ENCODE measurements at regions not wholly inside any gene's neighbourhood (a gene's known extent, or its start where the extent isn't known, plus 50 kb on each side); places are given as distances from the start of the nearest gene placed in this dataset.
A peak's percentile ranks its signal among the peaks of the same experiment; 100 is the strongest.

DNA sequence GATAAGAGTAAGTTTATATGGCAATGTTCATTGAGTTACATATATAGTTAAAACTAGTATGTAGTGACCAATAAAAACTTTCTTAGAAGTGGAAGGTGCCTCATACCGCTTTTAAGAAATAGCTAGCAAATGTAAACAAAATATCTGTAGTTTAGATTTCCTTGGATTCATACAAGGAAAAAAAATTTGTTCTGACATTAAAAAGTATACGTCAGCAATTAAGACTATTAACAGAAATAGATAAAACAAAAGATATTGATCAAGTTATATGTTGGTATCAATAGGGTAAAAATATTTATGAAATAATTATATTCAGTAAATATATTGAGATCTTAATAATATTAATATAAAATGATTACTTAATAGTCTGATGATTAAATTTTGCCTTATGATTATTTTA lies 718.8 kb upstream of the LRFN5 start:
- Histone ChIP-seq H3K27ac (ENCODE audit: low read depth in 1 of 2, low read length in 2 of 2) (no peak overlapping the region), H3K4me1 (ENCODE audit: control insufficient read depth in 4 of 4, insufficient read depth in 4 of 4, low read length in 3 of 4) (no peaks in the 10 kb centered on the region), H3K27me3 (ENCODE audit: control insufficient read depth in 4 of 4, insufficient read depth in 4 of 4, low read length in 3 of 4) (no peaks in the 10 kb centered on the region), H3K9ac (ENCODE audit: low read depth in 1 of 2, low read length in 2 of 2) (no peak overlapping the region), H3K36me3 (ENCODE audit: control insufficient read depth in 4 of 4, insufficient read depth in 3 of 4, low read depth in 1 of 4, low read length in 3 of 4) (no peaks in the 10 kb centered on the region), H3K9me3 (ENCODE audit: control insufficient read depth in 4 of 4, low read length in 3 of 4) (no peaks in the 10 kb centered on the region), H3K4me3 (ENCODE audit: low read depth in 1 of 3, low read length in 3 of 3) (no peak overlapping the region)
- TF ChIP-seq, protein P1, sequence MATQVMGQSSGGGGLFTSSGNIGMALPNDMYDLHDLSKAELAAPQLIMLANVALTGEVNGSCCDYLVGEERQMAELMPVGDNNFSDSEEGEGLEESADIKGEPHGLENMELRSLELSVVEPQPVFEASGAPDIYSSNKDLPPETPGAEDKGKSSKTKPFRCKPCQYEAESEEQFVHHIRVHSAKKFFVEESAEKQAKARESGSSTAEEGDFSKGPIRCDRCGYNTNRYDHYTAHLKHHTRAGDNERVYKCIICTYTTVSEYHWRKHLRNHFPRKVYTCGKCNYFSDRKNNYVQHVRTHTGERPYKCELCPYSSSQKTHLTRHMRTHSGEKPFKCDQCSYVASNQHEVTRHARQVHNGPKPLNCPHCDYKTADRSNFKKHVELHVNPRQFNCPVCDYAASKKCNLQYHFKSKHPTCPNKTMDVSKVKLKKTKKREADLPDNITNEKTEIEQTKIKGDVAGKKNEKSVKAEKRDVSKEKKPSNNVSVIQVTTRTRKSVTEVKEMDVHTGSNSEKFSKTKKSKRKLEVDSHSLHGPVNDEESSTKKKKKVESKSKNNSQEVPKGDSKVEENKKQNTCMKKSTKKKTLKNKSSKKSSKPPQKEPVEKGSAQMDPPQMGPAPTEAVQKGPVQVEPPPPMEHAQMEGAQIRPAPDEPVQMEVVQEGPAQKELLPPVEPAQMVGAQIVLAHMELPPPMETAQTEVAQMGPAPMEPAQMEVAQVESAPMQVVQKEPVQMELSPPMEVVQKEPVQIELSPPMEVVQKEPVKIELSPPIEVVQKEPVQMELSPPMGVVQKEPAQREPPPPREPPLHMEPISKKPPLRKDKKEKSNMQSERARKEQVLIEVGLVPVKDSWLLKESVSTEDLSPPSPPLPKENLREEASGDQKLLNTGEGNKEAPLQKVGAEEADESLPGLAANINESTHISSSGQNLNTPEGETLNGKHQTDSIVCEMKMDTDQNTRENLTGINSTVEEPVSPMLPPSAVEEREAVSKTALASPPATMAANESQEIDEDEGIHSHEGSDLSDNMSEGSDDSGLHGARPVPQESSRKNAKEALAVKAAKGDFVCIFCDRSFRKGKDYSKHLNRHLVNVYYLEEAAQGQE (IDR thresholded peaks at IDR 0.05), result no peak
- TF ChIP-seq SP1 (IDR thresholded peaks at IDR 0.05), result no peak
- TF ChIP-seq, protein P2, sequence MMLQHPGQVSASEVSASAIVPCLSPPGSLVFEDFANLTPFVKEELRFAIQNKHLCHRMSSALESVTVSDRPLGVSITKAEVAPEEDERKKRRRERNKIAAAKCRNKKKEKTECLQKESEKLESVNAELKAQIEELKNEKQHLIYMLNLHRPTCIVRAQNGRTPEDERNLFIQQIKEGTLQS (IDR thresholded peaks at IDR 0.05), result no peak
- no peak for TF ChIP-seq FOXA1 (IDR thresholded peaks at IDR 0.05)
- TF ChIP-seq RXRA (IDR thresholded peaks at IDR 0.05), result no peak
- no peak for DNase-seq (ENCODE audit: low spot score)
- 84% methylated on average over 2 of the region's 2 CpGs for WGBS

DNA sequence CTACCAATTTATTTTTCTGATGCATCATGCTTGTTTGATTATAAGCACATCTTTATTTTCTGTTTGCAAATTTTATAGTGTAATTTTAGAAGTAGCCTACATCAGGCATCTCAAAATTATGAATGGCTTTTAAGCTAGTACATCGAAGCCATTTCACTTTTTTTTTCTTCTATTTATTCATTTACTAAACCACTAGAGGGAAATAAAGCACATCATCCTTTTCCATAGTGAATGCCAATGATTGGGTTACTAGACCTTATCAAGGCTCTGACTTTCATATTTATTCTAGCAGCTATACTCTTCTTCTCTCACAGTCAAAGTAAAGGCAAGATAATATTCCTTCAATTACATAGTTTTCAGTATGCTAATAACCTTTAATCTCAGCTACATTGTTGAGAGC lies 736.4 kb upstream of the LRFN5 start:
- DNase-seq (ENCODE audit: low spot score), result no peak
- Histone ChIP-seq H3K27me3 (ENCODE audit: control insufficient read depth in 4 of 4, insufficient read depth in 4 of 4, low read length in 3 of 4) (no peaks in the 10 kb centered on the region), H3K4me3 (ENCODE audit: low read depth in 1 of 3, low read length in 3 of 3) (no peak overlapping the region), H3K9me3 (ENCODE audit: control insufficient read depth in 4 of 4, low read length in 3 of 4) (no peaks in the 10 kb centered on the region), H3K27ac (ENCODE audit: low read depth in 1 of 2, low read length in 2 of 2) (no peak overlapping the region), H3K9ac (ENCODE audit: low read depth in 1 of 2, low read length in 2 of 2) (no peak overlapping the region), H3K36me3 (ENCODE audit: control insufficient read depth in 4 of 4, insufficient read depth in 3 of 4, low read depth in 1 of 4, low read length in 3 of 4) (no peaks in the 10 kb centered on the region), H3K4me1 (ENCODE audit: control insufficient read depth in 4 of 4, insufficient read depth in 4 of 4, low read length in 3 of 4) (no peaks in the 10 kb centered on the region)
- TF ChIP-seq JUND (IDR thresholded peaks at IDR 0.05) (no peak), FOXA1 (IDR thresholded peaks at IDR 0.05) (no peak), SP1 (IDR thresholded peaks at IDR 0.05) (no peak), RAD21 (IDR thresholded peaks at IDR 0.05) (peak; percentile 25 to 31), NR2F2 (IDR thresholded peaks at IDR 0.05) (no peak)
- WGBS, result 59% methylated on average over 1 of the region's 1 CpG

DNA sequence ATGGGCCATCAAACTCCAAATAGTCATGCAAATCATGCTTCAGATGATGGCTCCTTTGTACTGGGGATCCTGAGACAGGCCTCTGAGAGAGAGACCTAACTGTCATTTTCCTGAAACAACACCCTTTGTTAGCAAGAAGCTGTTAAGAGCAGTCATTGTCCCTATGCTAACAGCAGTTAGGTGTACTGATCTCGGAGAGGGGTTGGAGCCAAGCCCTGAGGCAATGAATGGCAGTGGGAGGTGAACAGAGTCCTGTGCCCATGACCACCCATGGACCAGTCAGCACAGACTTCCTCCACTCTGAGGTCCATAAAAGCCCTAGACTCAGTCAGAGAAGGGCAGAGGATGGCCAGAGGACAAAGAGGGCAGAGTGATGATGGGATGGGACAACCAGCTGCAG lies 747.6 kb upstream of the LRFN5 start:
- H3K27ac ChIP-seq (ENCODE audit: low read depth in 1 of 2, low read length in 2 of 2), result no peak overlapping the region
- H3K4me3 ChIP-seq (ENCODE audit: low read depth in 1 of 3, low read length in 3 of 3), result no peak overlapping the region
- H3K36me3 ChIP-seq (ENCODE audit: control insufficient read depth in 4 of 4, insufficient read depth in 3 of 4, low read depth in 1 of 4, low read length in 3 of 4), result no peaks in the 10 kb centered on the region
- no peak for TF ChIP-seq EGR1 (IDR thresholded peaks at IDR 0.05; ENCODE audit: low read depth in 2 of 2)
- no peak for TF ChIP-seq SP1 (IDR thresholded peaks at IDR 0.05)
- TF ChIP-seq TAF1 (conservative IDR thresholded peaks at IDR 0.05), result no peak
- TF ChIP-seq, protein P1 (IDR thresholded peaks at IDR 0.05), result no peak
- peaks cover 0 to 5% (median 0%) of the 10 kb centered on the region in 4 donors for H3K9me3 ChIP-seq (ENCODE audit: control insufficient read depth in 4 of 4, low read length in 3 of 4)
- no peaks in the 10 kb centered on the region for H3K4me1 ChIP-seq (ENCODE audit: control insufficient read depth in 4 of 4, insufficient read depth in 4 of 4, low read length in 3 of 4)
- no peak overlapping the region for H3K9ac ChIP-seq (ENCODE audit: low read depth in 1 of 2, low read length in 2 of 2)
- no peaks in the 10 kb centered on the region for H3K27me3 ChIP-seq (ENCODE audit: control insufficient read depth in 4 of 4, insufficient read depth in 4 of 4, low read length in 3 of 4)
- no peak for DNase-seq (ENCODE audit: low spot score)
- WGBS, result 57% methylated on average over 1 of the region's 1 CpG
